ENCODE measurements at regions not wholly inside any gene's neighbourhood (a gene's known extent, or its start where the extent isn't known, plus 50 kb on each side); places are given as distances from the start of the nearest gene placed in this dataset.

DNA sequence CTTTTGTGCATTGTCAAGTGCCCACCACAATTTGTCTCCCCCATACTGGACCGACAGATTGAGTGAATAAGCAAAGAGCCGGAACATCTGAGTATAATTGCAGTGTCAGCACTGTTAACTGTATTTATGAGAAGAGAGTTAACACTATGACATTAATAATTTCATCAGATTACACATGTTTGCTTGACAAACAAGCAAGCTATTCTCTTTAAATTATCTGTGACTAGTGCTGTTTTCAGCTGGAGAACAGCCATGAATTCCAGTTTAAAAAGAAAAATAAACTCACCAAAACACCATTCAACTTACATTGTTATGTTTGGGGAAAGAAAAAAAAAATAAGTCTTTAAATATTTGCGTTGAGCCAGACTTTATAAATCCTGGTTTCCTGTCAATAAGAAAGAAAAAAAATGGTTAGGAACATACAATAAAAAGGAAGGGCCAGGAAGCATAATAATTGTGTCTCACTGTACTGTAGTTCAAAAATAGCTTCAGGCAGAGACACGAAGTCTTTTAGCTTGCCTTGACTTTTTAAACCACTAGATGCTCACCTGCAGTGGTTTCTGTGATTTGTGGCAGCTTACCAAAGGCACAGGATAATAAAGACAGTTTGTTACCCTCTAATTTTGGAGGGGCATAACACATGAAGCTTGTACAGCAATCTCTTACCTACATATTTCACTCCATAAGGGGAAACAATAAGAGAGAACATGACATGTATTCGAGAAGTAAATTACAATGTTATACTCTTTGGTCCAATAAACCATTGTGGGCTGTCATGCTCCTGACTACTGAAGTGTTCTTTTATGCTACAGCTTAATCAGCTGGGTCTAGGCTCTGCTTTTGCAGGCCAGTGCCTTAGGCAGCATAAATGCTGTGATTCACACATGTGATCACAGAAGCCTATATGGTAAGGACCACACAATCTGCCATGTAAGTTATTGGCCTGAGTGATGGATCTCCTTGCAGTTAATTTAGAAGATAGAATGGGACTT is 302.0 kb upstream of the ADGRL2 start:
- TF ChIP-seq, protein P1, sequence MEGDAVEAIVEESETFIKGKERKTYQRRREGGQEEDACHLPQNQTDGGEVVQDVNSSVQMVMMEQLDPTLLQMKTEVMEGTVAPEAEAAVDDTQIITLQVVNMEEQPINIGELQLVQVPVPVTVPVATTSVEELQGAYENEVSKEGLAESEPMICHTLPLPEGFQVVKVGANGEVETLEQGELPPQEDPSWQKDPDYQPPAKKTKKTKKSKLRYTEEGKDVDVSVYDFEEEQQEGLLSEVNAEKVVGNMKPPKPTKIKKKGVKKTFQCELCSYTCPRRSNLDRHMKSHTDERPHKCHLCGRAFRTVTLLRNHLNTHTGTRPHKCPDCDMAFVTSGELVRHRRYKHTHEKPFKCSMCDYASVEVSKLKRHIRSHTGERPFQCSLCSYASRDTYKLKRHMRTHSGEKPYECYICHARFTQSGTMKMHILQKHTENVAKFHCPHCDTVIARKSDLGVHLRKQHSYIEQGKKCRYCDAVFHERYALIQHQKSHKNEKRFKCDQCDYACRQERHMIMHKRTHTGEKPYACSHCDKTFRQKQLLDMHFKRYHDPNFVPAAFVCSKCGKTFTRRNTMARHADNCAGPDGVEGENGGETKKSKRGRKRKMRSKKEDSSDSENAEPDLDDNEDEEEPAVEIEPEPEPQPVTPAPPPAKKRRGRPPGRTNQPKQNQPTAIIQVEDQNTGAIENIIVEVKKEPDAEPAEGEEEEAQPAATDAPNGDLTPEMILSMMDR (IDR thresholded peaks at IDR 0.05; ENCODE audit: insufficient read depth, low read length) = no peak
- no peak for TF ChIP-seq POLR2AphosphoS5 (IDR thresholded peaks at IDR 0.05; ENCODE audit: low read depth)
- TF ChIP-seq, protein P2, sequence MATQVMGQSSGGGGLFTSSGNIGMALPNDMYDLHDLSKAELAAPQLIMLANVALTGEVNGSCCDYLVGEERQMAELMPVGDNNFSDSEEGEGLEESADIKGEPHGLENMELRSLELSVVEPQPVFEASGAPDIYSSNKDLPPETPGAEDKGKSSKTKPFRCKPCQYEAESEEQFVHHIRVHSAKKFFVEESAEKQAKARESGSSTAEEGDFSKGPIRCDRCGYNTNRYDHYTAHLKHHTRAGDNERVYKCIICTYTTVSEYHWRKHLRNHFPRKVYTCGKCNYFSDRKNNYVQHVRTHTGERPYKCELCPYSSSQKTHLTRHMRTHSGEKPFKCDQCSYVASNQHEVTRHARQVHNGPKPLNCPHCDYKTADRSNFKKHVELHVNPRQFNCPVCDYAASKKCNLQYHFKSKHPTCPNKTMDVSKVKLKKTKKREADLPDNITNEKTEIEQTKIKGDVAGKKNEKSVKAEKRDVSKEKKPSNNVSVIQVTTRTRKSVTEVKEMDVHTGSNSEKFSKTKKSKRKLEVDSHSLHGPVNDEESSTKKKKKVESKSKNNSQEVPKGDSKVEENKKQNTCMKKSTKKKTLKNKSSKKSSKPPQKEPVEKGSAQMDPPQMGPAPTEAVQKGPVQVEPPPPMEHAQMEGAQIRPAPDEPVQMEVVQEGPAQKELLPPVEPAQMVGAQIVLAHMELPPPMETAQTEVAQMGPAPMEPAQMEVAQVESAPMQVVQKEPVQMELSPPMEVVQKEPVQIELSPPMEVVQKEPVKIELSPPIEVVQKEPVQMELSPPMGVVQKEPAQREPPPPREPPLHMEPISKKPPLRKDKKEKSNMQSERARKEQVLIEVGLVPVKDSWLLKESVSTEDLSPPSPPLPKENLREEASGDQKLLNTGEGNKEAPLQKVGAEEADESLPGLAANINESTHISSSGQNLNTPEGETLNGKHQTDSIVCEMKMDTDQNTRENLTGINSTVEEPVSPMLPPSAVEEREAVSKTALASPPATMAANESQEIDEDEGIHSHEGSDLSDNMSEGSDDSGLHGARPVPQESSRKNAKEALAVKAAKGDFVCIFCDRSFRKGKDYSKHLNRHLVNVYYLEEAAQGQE (IDR thresholded peaks at IDR 0.05; ENCODE audit: insufficient replicate concordance, low read depth) = no peak
- no peak for TF ChIP-seq GABPA (IDR thresholded peaks at IDR 0.05; ENCODE audit: low read depth)
- TF ChIP-seq SPI1 (IDR thresholded peaks at IDR 0.05; ENCODE audit: borderline replicate concordance, low read depth) = no peak
